B cell (primary cell): ENCODE measurements at regions not wholly inside any gene's neighbourhood (a gene's known extent, or its start where the extent isn't known, plus 50 kb on each side); places are given as distances from the start of the nearest gene placed in this dataset.

Experiments
- CTCF ChIP-seq: fragments of 200-600 bp; IDR thresholded peaks from one replicate; pipeline ENCODE4 v1.8.0; 2022; ENCODE audit warnings: antibody characterized with exemption, mild to moderate bottlenecking
- EZH2 ChIP-seq: IDR thresholded peaks from 2 replicates; pipeline ENCODE4 v1.6.1; 2012; ENCODE audit warnings: borderline replicate concordance, low read depth, mild to moderate bottlenecking, moderate library complexity, low read length; ENCODE audit not compliant: insufficient read depth, poor library complexity, severe bottlenecking

- no peak for TF ChIP-seq CTCF
- TF ChIP-seq EZH2, result no peak
These were observed 227.9 kb upstream of the CLINT1 start for GRCh38 chr5:158086856-158087255.
